ENCODE measurements at regions not wholly inside any gene's neighbourhood (a gene's known extent, or its start where the extent isn't known, plus 50 kb on each side); places are given as distances from the start of the nearest gene placed in this dataset.

- DNase-seq (peak in 1 of 2 donors; percentile 83), ATAC-seq (peak; percentile 91 to 98 (median 96))
- Histone ChIP-seq H3K4me1 (ENCODE audit: control insufficient read depth, insufficient read depth, low read length) (peaks cover 2% of the 10 kb centered on the region), H3K4me3 (ENCODE audit: low read length) (no peak overlapping the region), H3K27me3 (ENCODE audit: control insufficient read depth, insufficient read depth, low read length) (no peaks in the 10 kb centered on the region), H3K9me3 (ENCODE audit: control insufficient read depth, insufficient read depth, low read length) (no peaks in the 10 kb centered on the region), H3K36me3 (ENCODE audit: control insufficient read depth, insufficient read depth, low read length) (no peaks in the 10 kb centered on the region), H3K27ac (ENCODE audit: low read length) (no peak overlapping the region)
- no peak overlapping the region for H3K27ac Mint-ChIP-seq
- peaks cover 16 to 22% of the 10 kb centered on the region in 2 donors for H3K27me3 Mint-ChIP-seq (ENCODE audit: low read depth in 2 of 2)
- no peaks in the 10 kb centered on the region for H3K9me3 Mint-ChIP-seq
- no peaks in the 10 kb centered on the region for H3K36me3 Mint-ChIP-seq
- peak; percentile 98 for TF ChIP-seq CTCF (IDR thresholded peaks at IDR 0.05)
- intact Hi-C loops (cut with micrococcal nuclease) = loop anchor here (1.0 to 10.0 kb wide), 4 partner anchors 63 to 1072 kb away; partner anchors contain the start of gene CLYBL
- WGBS (ENCODE audit: insufficient coverage) = 63% methylated on average over 5 of the region's 7 CpGs
- H3K4me3 Mint-ChIP-seq = no peak overlapping the region
- H3K4me1 Mint-ChIP-seq = peaks cover 0 to 4% of the 10 kb centered on the region in 2 donors
These were observed 58.9 kb upstream of the TM9SF2 start for GRCh38 chr13:99442273-99442895.

GRCh38 chr13:99446242-99446641, 55.0 kb upstream of the TM9SF2 start:
- H3K9me3 ChIP-seq (ENCODE audit: control insufficient read depth, insufficient read depth, low read length) = no peaks in the 10 kb centered on the region
- no peak overlapping the region for H3K4me3 ChIP-seq (ENCODE audit: low read length)
- DNase-seq (no peak), ATAC-seq (no peak)
- Mint-ChIP-seq H3K27me3 (ENCODE audit: low read depth in 2 of 2) (peaks cover 7 to 15% of the 10 kb centered on the region in 2 donors), H3K36me3 (no peaks in the 10 kb centered on the region), H3K27ac (no peak overlapping the region), H3K9me3 (no peaks in the 10 kb centered on the region), H3K4me3 (no peak overlapping the region), H3K4me1 (no peaks in the 10 kb centered on the region)
- no peak overlapping the region for H3K27ac ChIP-seq (ENCODE audit: low read length)
- WGBS (ENCODE audit: insufficient coverage) = 89% methylated on average over 8 of the region's 9 CpGs
- H3K27me3 ChIP-seq (ENCODE audit: control insufficient read depth, insufficient read depth, low read length) = peaks cover 3% of the 10 kb centered on the region
- TF ChIP-seq CTCF (IDR thresholded peaks at IDR 0.05) = no peak
- H3K4me1 ChIP-seq (ENCODE audit: control insufficient read depth, insufficient read depth, low read length) = no peaks in the 10 kb centered on the region
- intact Hi-C loops (cut with micrococcal nuclease) = loop anchor here (10.0 kb wide), 2 partner anchors 449 to 1069 kb away; no protein-coding TSS in a partner anchor
- H3K36me3 ChIP-seq (ENCODE audit: control insufficient read depth, insufficient read depth, low read length) = no peaks in the 10 kb centered on the region

- WGBS (ENCODE audit: insufficient coverage) = 63% methylated on average over 2 of the region's 5 CpGs
- no peak overlapping the region for H3K4me3 Mint-ChIP-seq
- ATAC-seq (no peak), DNase-seq (no peak)
- Histone ChIP-seq H3K27ac (ENCODE audit: low read length) (no peak overlapping the region), H3K4me1 (ENCODE audit: control insufficient read depth, insufficient read depth, low read length) (no peaks in the 10 kb centered on the region), H3K4me3 (ENCODE audit: low read length) (no peak overlapping the region), H3K27me3 (ENCODE audit: control insufficient read depth, insufficient read depth, low read length) (peaks cover 3% of the 10 kb centered on the region), H3K9me3 (ENCODE audit: control insufficient read depth, insufficient read depth, low read length) (no peaks in the 10 kb centered on the region), H3K36me3 (ENCODE audit: control insufficient read depth, insufficient read depth, low read length) (no peaks in the 10 kb centered on the region)
- no peak overlapping the region for H3K27ac Mint-ChIP-seq
- intact Hi-C loops (cut with micrococcal nuclease) = loop anchor here (10.0 kb wide), 2 partner anchors 446 to 1066 kb away; no protein-coding TSS in a partner anchor
- TF ChIP-seq CTCF (IDR thresholded peaks at IDR 0.05) = no peak
- peaks cover 5 to 16% of the 10 kb centered on the region in 2 donors for H3K27me3 Mint-ChIP-seq (ENCODE audit: low read depth in 2 of 2)
- no peaks in the 10 kb centered on the region for H3K36me3 Mint-ChIP-seq
- H3K9me3 Mint-ChIP-seq = no peaks in the 10 kb centered on the region
- no peaks in the 10 kb centered on the region for H3K4me1 Mint-ChIP-seq
These were observed 52.7 kb upstream of the TM9SF2 start for GRCh38 chr13:99448546-99448945.

- H3K9me3 Mint-ChIP-seq = peaks cover 0 to 4% of the 10 kb centered on the region in 2 donors
- no peaks in the 10 kb centered on the region for H3K4me1 Mint-ChIP-seq
- Histone ChIP-seq H3K4me1 (ENCODE audit: control insufficient read depth, insufficient read depth, low read length) (no peaks in the 10 kb centered on the region), H3K4me3 (ENCODE audit: low read length) (no peak overlapping the region), H3K27me3 (ENCODE audit: control insufficient read depth, insufficient read depth, low read length) (peaks cover 3% of the 10 kb centered on the region), H3K36me3 (ENCODE audit: control insufficient read depth, insufficient read depth, low read length) (no peaks in the 10 kb centered on the region), H3K27ac (ENCODE audit: low read length) (no peak overlapping the region), H3K9me3 (ENCODE audit: control insufficient read depth, insufficient read depth, low read length) (no peaks in the 10 kb centered on the region)
- intact Hi-C loops (cut with micrococcal nuclease) = no loop called here
- H3K4me3 Mint-ChIP-seq = no peak overlapping the region
- ATAC-seq (no peak), DNase-seq (no peak)
- H3K27ac Mint-ChIP-seq = no peak overlapping the region
- no peak for TF ChIP-seq CTCF (IDR thresholded peaks at IDR 0.05)
- H3K27me3 Mint-ChIP-seq (ENCODE audit: low read depth in 2 of 2) = peaks cover 5 to 16% of the 10 kb centered on the region in 2 donors
- H3K36me3 Mint-ChIP-seq = peaks cover 7% of the 10 kb centered on the region
These were observed 50.9 kb upstream of the TM9SF2 start for GRCh38 chr13:99450416-99450815.

Measured in natural killer cell (primary cell).